Liver (tissue), 7 donors: ENCODE measurements at regions not wholly inside any gene's neighbourhood (a gene's known extent, or its start where the extent isn't known, plus 50 kb on each side); places are given as distances from the start of the nearest gene placed in this dataset.

Experiments
- DNase-seq: peaks from one replicate; pipeline ENCODE4 v3.0.0-alpha.2; 2017; ENCODE audit warnings: low spot score
- H3K27ac ChIP-seq, 2 donors: one replicate each; pipeline ENCODE4 v1.7.0; 2013; ENCODE audit warnings: inconsistent platforms in 2 of 2, low read length in 2 of 2, control low read depth in 1 of 2, low read depth in 1 of 2, mild to moderate bottlenecking in 1 of 2
- H3K27me3 ChIP-seq, 4 donors: one replicate each; pipeline versions ENCODE4 v1.6.1 to v1.7.0; 2013; ENCODE audit warnings: low read length in 3 of 4, inconsistent platforms in 1 of 4, mild to moderate bottlenecking in 1 of 4, moderate library complexity in 1 of 4; ENCODE audit not compliant: control insufficient read depth in 4 of 4, insufficient read depth in 4 of 4
- H3K36me3 ChIP-seq, 4 donors: one replicate each; pipeline versions ENCODE4 v1.6.1 to v1.7.0; 2013; ENCODE audit warnings: low read length in 3 of 4, mild to moderate bottlenecking in 3 of 4, low read depth in 1 of 4, moderate library complexity in 1 of 4; ENCODE audit not compliant: control insufficient read depth in 4 of 4, insufficient read depth in 3 of 4
- H3K4me1 ChIP-seq, 4 donors: one replicate each; pipeline versions ENCODE4 v1.6.1 to v1.7.0; 2013; ENCODE audit warnings: low read length in 3 of 4, mild to moderate bottlenecking in 3 of 4, moderate library complexity in 1 of 4; ENCODE audit not compliant: control insufficient read depth in 4 of 4, insufficient read depth in 4 of 4
- H3K4me3 ChIP-seq, 3 donors: one replicate each; pipeline versions ENCODE4 v1.6.1 to v1.7.0; 2013; ENCODE audit warnings: low read length in 3 of 3, control low read depth in 1 of 3, low read depth in 1 of 3, mild to moderate bottlenecking in 1 of 3
- H3K9ac ChIP-seq, 2 donors: one replicate each; pipeline ENCODE4 v1.7.0; 2013; ENCODE audit warnings: low read length in 2 of 2, mild to moderate bottlenecking in 2 of 2, moderate library complexity in 2 of 2, control low read depth in 1 of 2, low read depth in 1 of 2
- H3K9me3 ChIP-seq, 4 donors: one replicate each; pipeline versions ENCODE4 v1.6.1 to v1.7.0; 2013; ENCODE audit warnings: low read length in 3 of 4; ENCODE audit not compliant: control insufficient read depth in 4 of 4
- ATF3 ChIP-seq: IDR thresholded peaks from 2 replicates; pipeline ENCODE4 v1.6.1; 2016; ENCODE audit warnings: antibody characterized with exemption
- EGR1 ChIP-seq, 2 donors: IDR thresholded peaks; 2 replicates each; pipeline ENCODE4 v1.6.1; 2016 to 2018; ENCODE audit warnings: antibody characterized with exemption in 2 of 2, low read depth in 2 of 2
- FOXA1 ChIP-seq: IDR thresholded peaks from 2 replicates; pipeline ENCODE4 v1.6.1; 2016; ENCODE audit warnings: antibody characterized with exemption
- FOXA2 ChIP-seq: IDR thresholded peaks from 2 replicates; pipeline ENCODE4 v1.6.1; 2016; ENCODE audit warnings: antibody characterized with exemption
- GABPA ChIP-seq, 2 donors: IDR thresholded peaks in 1 of 2; conservative IDR thresholded peaks in 1 of 2; 2 replicates each; pipeline ENCODE4 v1.6.1; 2016; ENCODE audit warnings: antibody characterized with exemption in 2 of 2, mild to moderate bottlenecking in 1 of 2, moderate library complexity in 1 of 2
- HNF4A ChIP-seq, 2 donors: conservative IDR thresholded peaks; 2 replicates each; pipeline ENCODE4 v1.6.1; 2016; ENCODE audit warnings: antibody characterized with exemption in 2 of 2, mild to moderate bottlenecking in 2 of 2
- JUND ChIP-seq, 2 donors: IDR thresholded peaks; 2 replicates each; pipeline ENCODE4 v1.6.1; 2016; ENCODE audit warnings: antibody characterized with exemption in 2 of 2
- MAX ChIP-seq: IDR thresholded peaks from 2 replicates; pipeline ENCODE4 v1.6.1; 2016; ENCODE audit warnings: antibody characterized with exemption
- NR2F2 ChIP-seq: IDR thresholded peaks from 2 replicates; pipeline ENCODE4 v1.6.1; 2016; ENCODE audit warnings: antibody characterized with exemption
- RAD21 ChIP-seq, 2 donors: IDR thresholded peaks; 2 replicates each; pipeline ENCODE4 v1.6.1; 2016; ENCODE audit warnings: antibody characterized with exemption in 2 of 2, mild to moderate bottlenecking in 2 of 2
- SP1 ChIP-seq: IDR thresholded peaks from 2 replicates; pipeline ENCODE4 v1.6.1; 2018; ENCODE audit warnings: antibody characterized with exemption, mild to moderate bottlenecking
- YY1 ChIP-seq: IDR thresholded peaks from 2 replicates; pipeline ENCODE4 v1.6.1; 2016; ENCODE audit warnings: antibody characterized with exemption, mild to moderate bottlenecking
- WGBS: extraction: QIAGEN DNeasy Blood & Tissue Kit; methylation state at CpG from one replicate; pipeline ENCODE4 v1.1.7; 2013; 5-methylcytosine and 5-hydroxymethylcytosine counted together
- donor health status: healthy.
- donor health status: healthy.
- donor health status: healthy.
- donor health status: healthy.

GRCh38 chr3:165640970-165641369, 196.3 kb downstream of the BCHE start (continued):
- peak; percentile 41 for TF ChIP-seq MAX
- peak in 1 of 2 donors; percentile 32 for TF ChIP-seq JUND (IDR thresholded peaks at IDR 0.05)
- no peak for TF ChIP-seq EGR1 (IDR thresholded peaks at IDR 0.05; ENCODE audit: low read depth in 2 of 2)
- peak; percentile 47 to 58 for TF ChIP-seq HNF4A (conservative IDR thresholded peaks at IDR 0.05)
- TF ChIP-seq FOXA2: peak; percentile 82
- peak; percentile 42 for TF ChIP-seq FOXA1

GRCh38 chr3:165640031-165640430, 197.2 kb downstream of the BCHE start:
- Histone ChIP-seq H3K27me3 (no peaks in the 10 kb centered on the region), H3K4me1 (peaks cover 2 to 31% (median 22%) of the 10 kb centered on the region in 4 donors), H3K27ac (no peak overlapping the region), H3K4me3 (no peak overlapping the region), H3K9me3 (no peaks in the 10 kb centered on the region), H3K36me3 (no peaks in the 10 kb centered on the region), H3K9ac (no peak overlapping the region)
- no peak for DNase-seq
- TF ChIP-seq RAD21 (IDR thresholded peaks at IDR 0.05): no peak
- TF ChIP-seq NR2F2: no peak
- TF ChIP-seq JUND (IDR thresholded peaks at IDR 0.05): no peak
- TF ChIP-seq MAX: no peak
- no peak for TF ChIP-seq HNF4A (conservative IDR thresholded peaks at IDR 0.05)
- no peak for TF ChIP-seq FOXA2
- no peak for TF ChIP-seq SP1
- 76% methylated on average over 1 of the region's 1 CpG for WGBS

GRCh38 chr3:165638034-165638433, 199.2 kb downstream of the BCHE start:
- Histone ChIP-seq H3K4me3 (no peak overlapping the region), H3K27ac (no peak overlapping the region), H3K4me1 (peaks cover 0 to 31% (median 22%) of the 10 kb centered on the region in 4 donors), H3K27me3 (no peaks in the 10 kb centered on the region), H3K9ac (no peak overlapping the region), H3K36me3 (no peaks in the 10 kb centered on the region), H3K9me3 (no peaks in the 10 kb centered on the region)
- WGBS: 50% methylated on average over 6 of the region's 6 CpGs
- DNase-seq: no peak
- TF ChIP-seq YY1 (no peak), HNF4A (conservative IDR thresholded peaks at IDR 0.05) (peak in 1 of 2 donors; percentile 7)

DNA sequence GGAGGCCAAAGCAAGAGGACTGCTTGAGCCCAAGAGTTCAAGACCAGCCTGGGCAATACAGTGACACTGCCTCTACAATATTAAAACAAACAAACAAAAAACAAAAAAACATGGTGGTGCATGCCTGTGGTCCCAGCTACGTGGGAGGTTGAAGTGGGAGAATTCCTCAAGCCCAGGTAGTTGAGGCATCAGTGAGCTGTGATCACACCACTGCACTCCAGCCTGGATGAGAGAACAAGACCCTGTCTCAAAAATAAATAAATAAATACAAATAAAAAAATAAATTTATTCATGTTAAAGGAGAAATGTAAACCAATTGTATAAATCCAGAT, 200.6 kb downstream of the BCHE start:
- DNase-seq: no peak
- H3K27ac ChIP-seq: peak overlapping the region in 1 of 2 donors; percentile 52
- H3K9me3 ChIP-seq: no peaks in the 10 kb centered on the region
- H3K27me3 ChIP-seq: no peaks in the 10 kb centered on the region
- 49% methylated on average over 1 of the region's 1 CpG for WGBS
- H3K4me3 ChIP-seq: no peak overlapping the region
- H3K4me1 ChIP-seq: peaks cover 0 to 29% (median 19%) of the 10 kb centered on the region in 4 donors
- H3K9ac ChIP-seq: no peak overlapping the region
- no peaks in the 10 kb centered on the region for H3K36me3 ChIP-seq
- no peak for TF ChIP-seq ATF3
- TF ChIP-seq YY1: peak; percentile 8
- no peak for TF ChIP-seq FOXA1
- no peak for TF ChIP-seq GABPA (IDR thresholded peaks at IDR 0.05 in 1 of 2, conservative IDR thresholded peaks at IDR 0.05 in 1 of 2)
